ENCODE measurements at regions not wholly inside any gene's neighbourhood (a gene's known extent, or its start where the extent isn't known, plus 50 kb on each side); places are given as distances from the start of the nearest gene placed in this dataset.
"Not testable (repeated sequence)": the region's sequence is repeated elsewhere in the genome, so short reads cannot be mapped to it uniquely, and the experiment has no call there.

- no peak for DNase-seq
Observed at GRCh38 chr4:83213640-83214039, 71.0 kb downstream of the COQ2 start.

- peak; percentile 5 for DNase-seq
Observed at GRCh38 chr4:83212041-83212851, 72.4 kb downstream of the COQ2 start.

DNA sequence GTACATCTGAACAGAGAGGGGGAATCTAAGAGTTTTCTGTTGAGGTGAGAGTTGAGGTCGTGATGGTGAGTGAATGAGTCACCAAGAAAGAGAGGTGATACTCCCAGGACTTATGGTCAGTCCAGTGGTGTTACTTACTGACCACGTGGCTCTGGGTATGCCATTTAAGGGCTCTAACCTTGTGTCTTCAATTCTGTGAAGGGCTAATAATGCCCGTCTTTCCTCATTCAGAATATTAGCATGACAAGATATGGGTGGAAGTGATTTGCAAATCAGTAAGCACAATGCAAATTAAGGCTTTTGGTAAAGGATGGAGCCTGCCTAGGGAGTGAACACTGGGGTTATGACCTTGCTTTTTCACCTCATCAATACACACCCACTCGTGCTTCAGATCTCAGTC, 75.2 kb downstream of the COQ2 start:
- DNase-seq, result no peak

GRCh38 chr4:83208371-83209365, 75.9 kb downstream of the COQ2 start:
- no peak for DNase-seq

DNA sequence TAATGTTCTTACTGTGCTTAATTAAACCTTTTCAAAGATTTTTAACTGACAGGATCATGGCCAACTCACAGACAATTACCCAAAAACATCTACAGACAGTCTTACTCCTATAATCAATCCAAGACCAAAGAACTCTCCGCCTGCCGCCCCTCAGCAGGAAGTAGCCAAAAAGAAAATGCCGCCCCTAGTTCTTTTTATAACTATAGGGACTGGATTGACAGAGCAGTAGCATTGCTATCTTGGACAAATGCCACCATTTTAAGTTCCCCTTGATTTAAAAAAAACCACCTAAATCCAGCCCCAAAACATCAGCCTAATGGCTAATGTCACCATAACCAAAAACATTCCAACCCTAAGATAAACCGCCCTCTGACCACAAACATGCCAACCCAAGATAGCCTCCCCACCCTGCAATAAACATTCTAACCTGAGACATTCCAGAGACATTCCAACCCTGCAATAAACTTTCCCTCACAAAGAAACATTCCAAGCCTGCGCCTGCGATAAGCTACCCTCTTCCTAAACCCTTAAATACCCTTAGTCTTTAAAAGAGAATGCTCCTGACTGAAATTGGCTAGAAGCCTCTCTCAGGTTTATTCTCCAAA, 77.0 kb downstream of the COQ2 start:
- DNase-seq, result no peak

- no peak for DNase-seq
Observed at GRCh38 chr4:83205760-83206159, 78.8 kb downstream of the COQ2 start.

GRCh38 chr4:83204731-83205130, 79.9 kb downstream of the COQ2 start:
- DNase-seq, result no peak

GRCh38 chr4:83201761-83202160, 82.8 kb downstream of the COQ2 start:
- no peak for DNase-seq

DNA sequence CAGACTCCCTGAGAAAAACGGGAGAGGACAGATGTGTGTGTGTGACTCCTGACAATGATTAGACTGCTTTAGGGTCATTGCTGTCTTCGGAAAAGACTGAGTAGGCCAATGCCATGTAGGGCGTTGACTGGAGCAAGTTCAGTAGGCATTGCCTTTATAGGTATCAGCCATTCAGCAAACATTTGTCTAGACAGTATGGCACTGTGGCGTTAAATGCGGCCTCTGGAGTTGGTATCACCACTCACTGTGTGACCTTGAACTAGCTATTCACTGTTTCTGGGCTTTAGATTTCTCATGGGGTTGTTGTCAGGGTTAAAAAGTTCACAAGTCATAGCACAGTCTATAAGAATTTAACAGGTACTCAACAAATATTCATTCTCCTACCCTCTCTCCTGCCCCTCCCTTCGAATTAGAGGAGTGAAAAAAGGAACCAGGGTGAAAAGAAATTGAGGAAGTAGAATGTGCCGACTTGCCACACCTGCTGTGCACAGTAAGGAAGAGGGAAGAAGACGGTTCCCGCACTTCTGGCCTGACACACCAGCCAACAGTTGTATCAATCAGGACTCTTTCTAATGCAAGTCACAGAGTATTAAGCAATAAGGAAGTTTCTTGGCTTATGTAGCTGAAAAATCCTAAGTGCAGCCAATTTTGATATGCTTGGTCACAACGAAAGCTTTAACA, 83.2 kb upstream of the PLAC8 start:
- no peak for DNase-seq

DNA sequence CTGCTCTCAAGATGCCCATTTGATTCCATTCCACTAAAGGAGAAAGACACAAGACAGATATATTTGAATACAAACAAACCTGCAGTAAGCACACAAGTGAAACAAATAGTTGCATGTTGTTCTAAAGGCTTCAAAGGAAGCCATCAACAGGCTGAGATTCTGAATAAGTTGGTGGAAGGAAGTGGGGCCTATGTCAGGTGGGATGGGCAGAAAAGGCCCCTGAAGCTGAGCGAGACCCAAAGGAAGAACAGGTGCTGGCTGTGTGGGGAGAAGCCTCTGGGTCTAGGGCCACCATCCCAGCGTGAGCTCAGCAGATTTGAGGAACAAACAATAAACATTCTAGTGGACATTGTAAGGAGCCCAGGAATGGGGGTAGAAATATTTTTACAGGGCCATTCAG, 82.4 kb upstream of the PLAC8 start:
- no peak for DNase-seq

DNA sequence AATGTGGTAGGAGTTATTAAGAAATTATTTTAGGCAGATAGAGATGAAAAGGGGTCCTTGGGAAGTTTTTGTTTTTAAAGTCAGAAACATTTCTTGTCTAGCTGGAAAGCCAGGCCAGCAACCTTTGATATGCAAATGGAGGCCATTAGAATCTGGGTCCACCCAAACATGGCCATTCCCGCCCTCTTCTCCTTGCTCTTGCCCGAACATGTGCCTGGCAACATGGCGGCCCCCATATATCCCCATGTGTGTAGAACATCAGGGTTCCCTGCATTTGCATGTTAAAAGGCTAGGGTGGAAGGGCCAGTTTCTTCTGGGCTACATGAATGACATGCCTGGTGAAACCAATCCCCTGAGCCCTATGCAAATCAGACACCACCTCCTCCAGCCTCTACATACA, 80.7 kb upstream of the PLAC8 start:
- DNase-seq, result no peak

GRCh38 chr4:83194588-83194987, 80.1 kb upstream of the PLAC8 start:
- not testable (repeated sequence) for DNase-seq

DNA sequence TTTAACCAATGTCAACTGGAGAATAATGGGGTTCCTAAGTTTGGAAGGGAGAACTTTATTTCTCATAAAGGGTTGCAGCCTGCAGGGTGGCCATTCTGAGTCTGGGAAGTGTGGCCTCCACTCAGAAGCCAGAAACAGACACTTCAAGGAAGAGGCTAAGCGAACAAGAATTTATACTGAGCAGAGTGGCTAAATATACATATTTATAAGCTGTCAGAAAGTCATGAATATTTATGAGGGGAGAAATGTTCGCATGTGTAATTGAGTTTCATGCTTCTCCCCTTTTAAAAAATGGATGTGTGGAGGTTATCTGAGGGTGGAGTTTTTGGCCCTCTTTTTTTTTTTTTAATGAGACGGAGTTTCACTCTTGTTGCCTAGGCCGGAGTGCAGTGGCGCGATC, 78.1 kb upstream of the PLAC8 start:
- DNase-seq, result no peak

DNA sequence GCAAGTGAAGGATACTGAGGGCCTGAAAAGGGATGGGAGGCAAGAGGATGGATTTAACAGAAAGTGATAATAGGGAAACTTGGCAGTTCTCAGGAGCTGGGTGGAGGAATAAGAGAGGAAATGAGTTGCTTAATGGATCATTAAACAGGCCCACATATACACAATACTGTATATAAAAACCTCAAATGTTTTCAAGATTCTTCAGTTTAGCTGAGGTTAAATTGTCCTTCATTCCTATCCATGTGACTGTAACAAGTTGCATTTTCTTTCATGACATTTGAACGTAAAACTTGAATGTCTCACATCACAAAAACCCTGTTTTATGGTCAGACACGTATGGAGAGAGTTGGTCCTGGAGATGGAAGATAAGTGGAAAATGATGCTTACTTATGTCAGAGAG, 76.5 kb upstream of the PLAC8 start:
- DNase-seq, result no peak

DNA sequence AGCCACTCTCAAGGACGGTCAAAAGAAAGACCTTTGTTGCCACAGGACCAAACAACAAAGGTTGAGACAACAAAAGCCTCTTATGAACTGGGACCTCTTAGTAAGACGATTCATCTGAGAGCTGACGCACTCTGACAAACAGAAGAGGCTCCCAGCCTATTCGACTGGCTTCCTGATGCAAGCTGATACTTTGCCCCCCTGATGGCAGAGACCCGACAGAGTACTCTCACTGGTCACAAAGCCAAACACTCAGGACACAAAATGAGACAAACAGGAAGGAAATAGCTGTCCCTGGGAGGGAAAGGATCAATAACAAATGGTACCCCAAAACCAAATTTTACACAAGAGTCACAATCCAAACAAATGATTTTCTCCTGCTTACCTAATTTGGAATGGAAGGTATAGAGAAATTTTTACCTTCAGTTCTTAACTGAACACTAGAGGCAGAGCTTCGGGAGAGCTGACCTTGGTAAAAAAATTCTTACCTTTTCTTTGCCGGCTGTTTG, 75.2 kb upstream of the PLAC8 start:
- no peak for DNase-seq

DNA sequence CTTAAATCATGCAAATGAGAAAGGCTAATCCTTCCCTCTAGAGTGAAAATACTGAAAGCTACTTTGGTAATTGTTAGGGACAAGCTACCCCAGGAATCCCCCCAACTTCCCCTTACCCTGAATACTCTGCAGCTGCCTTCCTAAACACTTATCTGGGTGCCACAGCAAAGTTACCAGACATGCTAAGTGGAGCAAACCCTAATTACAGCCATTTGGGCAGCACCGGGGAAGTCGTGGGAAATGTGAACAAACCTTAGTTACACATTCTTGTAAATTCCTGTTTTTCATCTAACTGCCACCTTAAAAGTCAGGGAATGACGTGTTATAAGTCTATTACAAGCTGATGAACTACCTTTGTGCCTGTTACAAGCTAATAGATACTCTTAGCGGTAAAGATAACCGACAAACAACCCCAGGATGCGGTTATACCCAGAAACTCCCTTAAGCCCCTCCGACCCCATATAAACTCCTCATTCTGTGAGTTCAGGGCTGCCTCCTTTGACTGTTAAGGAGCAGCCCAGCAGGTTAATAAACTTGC, 66.0 kb upstream of the PLAC8 start:
- no peak for DNase-seq

DNA sequence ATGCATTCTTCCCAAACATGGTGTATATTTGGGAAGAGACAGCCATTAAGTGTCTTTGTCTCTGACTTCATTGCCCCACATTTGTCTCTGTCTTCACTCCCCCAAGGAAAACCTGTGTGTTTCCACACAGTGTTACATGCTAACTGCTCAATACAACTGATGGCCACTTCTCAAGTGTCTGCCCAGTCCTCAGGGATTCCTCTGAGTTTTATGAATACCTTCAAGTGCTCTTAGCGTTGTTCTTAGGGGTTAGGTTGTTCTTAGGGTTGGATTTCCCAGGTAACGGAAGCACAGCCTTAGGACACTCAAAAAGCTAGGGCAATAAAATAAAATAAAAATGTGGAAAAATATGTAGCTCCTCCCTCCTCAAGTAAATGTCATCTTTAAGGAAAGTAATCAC, 64.7 kb upstream of the PLAC8 start:
- DNase-seq, result no peak

GRCh38 chr4:83178029-83178428, 63.5 kb upstream of the PLAC8 start:
- DNase-seq, result no peak

DNA sequence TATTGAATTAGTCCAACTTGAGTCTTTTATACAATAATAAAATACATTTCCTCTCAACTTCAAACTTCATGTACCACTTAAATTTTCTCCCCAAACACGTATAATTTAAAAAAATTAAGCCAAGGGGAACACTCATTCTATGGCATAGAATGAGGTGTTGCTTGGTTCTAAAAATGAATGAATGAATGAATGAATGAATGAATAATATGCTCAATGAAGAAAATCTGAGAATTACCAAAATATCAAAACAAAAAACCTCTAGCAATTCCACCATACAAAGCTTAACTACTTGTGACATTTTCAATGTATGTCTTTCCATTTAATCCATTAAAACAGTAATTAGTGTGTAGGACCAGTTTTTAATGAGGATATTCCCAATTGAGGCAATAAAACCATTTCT, 62.7 kb upstream of the PLAC8 start:
- no peak for DNase-seq

- DNase-seq, result no peak
Observed at GRCh38 chr4:83174844-83175414, 60.4 kb upstream of the PLAC8 start.

DNA sequence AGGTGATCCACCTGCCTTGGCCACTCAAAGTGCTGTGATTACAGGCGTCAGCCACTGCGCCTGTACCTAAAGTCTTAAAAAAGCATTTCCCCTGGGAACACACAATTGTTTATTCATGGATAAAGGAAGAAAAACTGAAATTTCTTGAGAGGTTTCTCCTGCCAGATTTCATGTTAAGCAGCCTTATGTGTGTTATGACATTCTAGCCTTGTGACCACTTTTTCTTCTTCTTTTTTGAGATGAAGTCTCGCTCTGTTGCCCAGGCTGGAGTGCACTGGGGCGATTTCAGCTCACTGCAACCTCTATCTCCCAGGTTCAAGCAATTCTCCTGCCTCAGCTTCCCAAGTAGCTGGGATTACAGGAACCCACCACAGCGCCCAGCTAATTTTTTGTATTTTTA, 57.8 kb upstream of the PLAC8 start:
- DNase-seq, result no peak

DNA sequence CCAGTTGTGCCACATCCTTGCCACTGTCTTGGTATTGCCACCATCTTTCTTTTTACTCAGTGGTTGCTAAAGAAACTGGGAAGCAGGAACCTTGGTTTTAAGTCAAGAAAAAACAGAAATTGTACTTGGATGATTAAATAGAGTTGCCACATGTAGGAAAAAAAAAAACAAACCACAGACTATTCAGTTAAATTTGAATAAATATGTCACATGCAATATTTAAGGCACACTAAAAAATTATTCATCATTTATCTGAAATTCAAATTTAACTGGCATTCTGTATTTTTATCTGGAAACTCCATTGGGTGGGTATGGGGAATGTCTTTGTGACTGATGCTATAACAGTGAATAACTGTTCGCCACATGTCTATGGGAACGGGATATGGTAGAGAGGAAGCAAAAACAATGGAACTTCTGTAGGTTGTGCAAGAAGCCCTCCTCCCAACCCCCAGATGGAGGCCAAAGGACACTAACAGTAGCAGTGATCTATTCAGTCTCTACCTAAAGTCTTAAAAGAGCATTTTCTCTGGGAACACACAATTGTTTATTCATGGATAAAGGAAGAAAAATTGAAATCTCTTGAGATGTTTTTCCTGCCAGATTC, 57.0 kb upstream of the PLAC8 start:
- no peak for DNase-seq

Measured in NCI-H774 (cell line).